GM18499 (cell line): ENCODE measurements at regions not wholly inside any gene's neighbourhood (a gene's known extent, or its start where the extent isn't known, plus 50 kb on each side); places are given as distances from the start of the nearest gene placed in this dataset.
"Not testable (repeated sequence)": the region's sequence is repeated elsewhere in the genome, so short reads cannot be mapped to it uniquely, and the experiment has no call there.

Experiments
- ATAC-seq: cut with Tn5 transposase; IDR thresholded peaks from one replicate; pipeline ENCODE4 v1.9.1; 2021; ENCODE audit warnings: moderate number of reproducible peaks; ENCODE audit not compliant: insufficient read depth, unreplicated experiment

- no peak for ATAC-seq
These were observed 107.2 kb upstream of the SYT13 start for GRCh38 chr11:45393334-45393733.

DNA sequence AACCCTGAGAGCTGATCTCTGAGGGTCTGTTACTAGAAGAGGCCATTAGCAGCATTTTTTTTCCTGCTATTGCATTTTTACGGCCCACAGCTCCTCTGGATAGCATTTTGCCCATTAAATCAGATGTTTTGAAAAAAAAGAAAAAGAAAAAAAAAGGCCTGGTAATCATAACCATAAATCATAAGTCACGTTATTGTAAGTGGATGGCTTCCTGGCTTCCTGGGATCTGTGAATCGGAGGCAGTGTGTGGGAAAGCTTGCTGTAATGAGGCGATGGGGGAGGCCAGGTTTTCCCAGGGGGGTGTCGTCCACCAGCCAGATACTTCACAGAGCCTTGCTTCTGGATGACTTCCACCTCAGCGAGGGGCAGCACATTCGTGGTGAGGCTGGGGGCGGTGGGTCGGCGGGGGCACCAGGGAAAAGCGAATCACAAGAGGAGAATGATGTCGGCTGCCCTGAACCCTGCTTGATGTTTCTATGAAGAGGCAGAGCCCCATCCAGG lies 106.5 kb upstream of the SYT13 start:
- no peak for ATAC-seq

DNA sequence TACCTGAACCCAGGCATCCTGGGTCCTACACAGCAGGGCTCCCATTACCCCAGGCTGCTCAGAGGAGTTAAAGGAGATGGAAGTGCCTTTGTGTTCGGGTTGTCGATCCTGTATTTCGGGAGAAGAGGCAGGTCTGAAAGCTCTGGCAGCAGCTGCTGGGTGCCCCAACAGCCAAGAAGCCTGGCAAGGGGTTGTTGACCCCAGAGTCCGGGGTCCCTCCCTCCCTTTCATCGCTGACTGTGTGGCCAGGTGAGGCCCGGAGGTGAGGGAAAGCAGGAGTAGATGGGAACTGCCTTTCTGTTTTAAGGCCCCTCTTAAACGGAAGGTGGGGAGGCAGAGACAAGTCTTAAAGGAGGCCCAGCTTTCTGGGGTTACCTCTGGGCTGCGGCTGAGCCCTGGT lies 106.0 kb upstream of the SYT13 start:
- ATAC-seq = no peak

- ATAC-seq = no peak
These were observed 105.2 kb upstream of the SYT13 start for GRCh38 chr11:45391168-45391850.

DNA sequence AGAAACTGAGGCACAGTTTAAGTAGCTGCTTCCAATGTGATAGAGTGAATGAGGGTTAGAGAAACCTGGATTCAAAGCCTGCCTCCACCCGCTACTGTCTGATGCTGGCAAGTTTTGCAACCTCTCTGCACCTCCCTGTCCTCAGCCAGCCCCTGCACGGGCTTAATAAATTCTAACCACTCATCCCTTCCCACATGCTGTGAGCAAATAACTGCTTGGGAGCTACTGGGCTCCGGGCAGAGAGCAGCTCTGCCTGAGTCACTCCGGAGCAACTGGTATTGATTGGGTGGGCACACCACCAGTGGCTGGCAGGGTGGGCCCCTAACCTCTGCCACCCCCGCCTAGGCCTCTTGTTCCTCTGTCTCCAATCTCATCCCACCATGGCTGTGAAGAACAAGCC lies 104.3 kb upstream of the SYT13 start:
- ATAC-seq = no peak

GRCh38 chr11:45388472-45388871 lies 102.3 kb upstream of the SYT13 start:
- no peak for ATAC-seq

GRCh38 chr11:45387885-45388284 lies 101.7 kb upstream of the SYT13 start:
- ATAC-seq = not testable (repeated sequence)

- no peak for ATAC-seq
These were observed 100.8 kb upstream of the SYT13 start for GRCh38 chr11:45386972-45387371.

GRCh38 chr11:45385844-45386243 lies 99.7 kb upstream of the SYT13 start:
- ATAC-seq = no peak

GRCh38 chr11:45385423-45385822 lies 99.3 kb upstream of the SYT13 start:
- ATAC-seq = no peak

GRCh38 chr11:45384711-45385241 lies 98.6 kb upstream of the SYT13 start:
- ATAC-seq = no peak

DNA sequence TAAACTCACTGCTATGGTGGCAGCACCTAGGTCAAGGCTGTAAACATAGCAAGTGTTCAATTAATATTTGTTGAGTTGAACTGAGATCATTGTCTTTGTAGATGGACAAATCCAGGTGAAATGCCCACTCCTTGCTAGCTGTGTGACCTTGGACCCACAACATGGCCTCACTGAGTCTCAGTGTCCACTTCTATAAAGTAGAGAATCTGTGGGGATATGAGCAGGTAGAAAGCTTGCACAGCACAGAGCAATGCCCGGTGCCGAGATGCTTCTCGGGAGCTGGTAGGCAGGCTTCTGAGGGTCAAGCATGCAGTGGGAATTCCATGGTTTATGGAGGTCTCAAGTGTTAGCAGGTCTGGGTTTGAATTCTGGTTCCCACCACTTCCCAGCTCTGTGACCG lies 97.9 kb upstream of the SYT13 start:
- no peak for ATAC-seq

- no peak for ATAC-seq
These were observed 97.1 kb upstream of the SYT13 start for GRCh38 chr11:45383224-45383623.

- ATAC-seq = no peak
These were observed 96.2 kb upstream of the SYT13 start for GRCh38 chr11:45382133-45382878.

- ATAC-seq = no peak
These were observed 93.2 kb upstream of the SYT13 start for GRCh38 chr11:45379162-45379863.

- no peak for ATAC-seq
These were observed 92.4 kb upstream of the SYT13 start for GRCh38 chr11:45378516-45378915.

DNA sequence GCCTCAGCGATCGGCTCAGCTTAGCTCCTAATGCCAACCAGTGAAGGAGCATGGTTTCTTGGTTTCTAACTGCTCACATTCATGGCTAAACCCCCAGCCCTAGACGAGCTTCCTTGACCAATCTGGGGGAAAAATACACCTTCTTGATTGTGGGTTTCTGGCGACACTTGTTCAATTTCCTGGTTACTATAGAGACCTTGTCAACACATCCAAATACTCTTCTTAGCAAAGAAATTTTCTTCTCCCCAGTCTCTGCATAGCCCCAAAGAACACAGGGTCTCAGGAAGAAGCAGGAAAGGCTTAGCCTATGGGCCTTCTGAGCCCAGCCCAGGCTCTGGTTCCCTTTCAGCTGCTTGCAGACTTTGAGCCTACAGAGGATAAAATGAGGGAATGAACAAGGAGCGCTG lies 88.5 kb upstream of the SYT13 start:
- no peak for ATAC-seq

- no peak for ATAC-seq
These were observed 88.0 kb upstream of the SYT13 start for GRCh38 chr11:45374130-45374529.

- ATAC-seq = no peak
These were observed 87.4 kb upstream of the SYT13 start for GRCh38 chr11:45373506-45374035.

GRCh38 chr11:45372414-45372813 lies 86.3 kb upstream of the SYT13 start:
- ATAC-seq = not testable (repeated sequence)
